Common myeloid progenitor, CD34-positive (primary cell): ENCODE measurements at regions not wholly inside any gene's neighbourhood (a gene's known extent, or its start where the extent isn't known, plus 50 kb on each side); places are given as distances from the start of the nearest gene placed in this dataset.

Source experiments
- CTCF ChIA-PET: fragments of 350-600 bp; sonication (Branson Sonifier 250); formaldehyde crosslinking; loops from one replicate; lab custom pipeline; 2021; ENCODE audit warnings: antibody characterized with exemption; lab: Charles Lee
- POLR2A ChIA-PET: fragments of 350-600 bp; sonication (Branson Sonifier 250); formaldehyde crosslinking; loops from one replicate; lab custom pipeline; 2021; ENCODE audit warnings: antibody characterized with exemption; lab: Charles Lee
- DNase-seq, 3 donors: peaks; one replicate each; pipeline versions ENCODE4 v3.0.0 to v3.0.0-alpha.2; 2013
- H3K27ac ChIP-seq, 2 experiments: 1 replicate in 1 of 2; 2 replicates in 1 of 2; pipeline ENCODE4 v1.7.0; 2013; ENCODE audit warnings: inconsistent platforms in 2 of 2, low read length in 2 of 2, mild to moderate bottlenecking in 2 of 2, low read depth in 1 of 2, moderate library complexity in 1 of 2; ENCODE audit not compliant: severe bottlenecking in 2 of 2, insufficient read depth in 1 of 2, poor library complexity in 1 of 2
- H3K27me3 ChIP-seq, 5 experiments: replicated peaks in 2 of 5; 1 replicate in 3 of 5; 2 replicates in 2 of 5; pipeline versions ENCODE4 v1.6.1 to v1.7.0; 2013; ENCODE audit warnings: low read length in 4 of 5, mild to moderate bottlenecking in 2 of 5, moderate library complexity in 2 of 5, inconsistent platforms in 1 of 5; ENCODE audit not compliant: insufficient read depth in 5 of 5, control insufficient read depth in 4 of 5
- H3K36me3 ChIP-seq, 4 experiments: 1 replicate in 2 of 4; 2 replicates in 2 of 4; pipeline versions ENCODE4 v1.6.1 to v1.7.0; 2013; ENCODE audit warnings: low read length in 3 of 4, control low read depth in 1 of 4, mild to moderate bottlenecking in 1 of 4; ENCODE audit not compliant: control insufficient read depth in 4 of 4, insufficient read depth in 4 of 4
- H3K4me1 ChIP-seq, 4 experiments: 1 replicate in 3 of 4; 2 replicates in 1 of 4; pipeline versions ENCODE4 v1.6.1 to v1.7.1; 2013; ENCODE audit warnings: low read length in 3 of 4, mild to moderate bottlenecking in 3 of 4, control low read depth in 1 of 4, inconsistent platforms in 1 of 4, moderate library complexity in 1 of 4; ENCODE audit not compliant: control insufficient read depth in 4 of 4, insufficient read depth in 4 of 4; ENCODE audit errors: control extremely low read depth in 1 of 4
- H3K4me3 ChIP-seq, 7 experiments: 1 replicate in 4 of 7; 2 replicates in 3 of 7; pipeline versions ENCODE4 v1.5.1 to v1.7.0; 2013; ENCODE audit warnings: mild to moderate bottlenecking in 7 of 7, low read length in 6 of 7, moderate library complexity in 6 of 7, inconsistent platforms in 2 of 7, low read depth in 2 of 7, control low read depth in 1 of 7; ENCODE audit not compliant: insufficient read depth in 4 of 7, control insufficient read depth in 1 of 7; ENCODE audit errors: extremely low read depth in 1 of 7
- H3K9me3 ChIP-seq, 5 experiments: 1 replicate in 4 of 5; 2 replicates in 1 of 5; pipeline versions ENCODE4 v1.6.1 to v1.7.1; 2013; ENCODE audit warnings: low read length in 4 of 5, mild to moderate bottlenecking in 2 of 5, inconsistent platforms in 1 of 5, low read depth in 1 of 5, moderate library complexity in 1 of 5; ENCODE audit not compliant: control insufficient read depth in 4 of 5, insufficient read depth in 2 of 5; ENCODE audit errors: control extremely low read depth in 1 of 5
- WGBS: methylation state at CpG from one replicate; pipeline ENCODE4 v1.1.5; 2013; ENCODE audit not compliant: insufficient coverage; 5-methylcytosine and 5-hydroxymethylcytosine counted together

DNA sequence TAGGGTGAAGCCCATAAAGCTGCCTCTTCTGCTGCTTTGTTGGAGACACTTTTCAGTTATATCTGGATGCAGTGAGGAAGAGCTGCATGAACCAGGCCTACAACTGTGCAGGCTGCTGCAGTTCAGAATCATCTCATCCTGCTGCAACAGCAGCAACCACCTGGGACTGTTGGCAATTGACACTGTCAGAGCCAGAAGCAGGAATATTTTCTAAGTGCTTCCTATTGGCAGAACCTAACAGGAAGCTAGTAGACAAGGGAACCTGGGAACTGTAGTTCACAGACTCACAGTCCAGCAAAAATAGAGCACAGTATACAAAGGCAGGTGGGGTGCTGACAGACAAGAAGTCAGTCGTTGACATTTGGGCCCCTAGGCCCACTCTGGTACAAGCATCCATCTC, 452.9 kb upstream of the SPRED2 start:
- H3K4me3 ChIP-seq = no peak overlapping the region
- CTCF ChIA-PET = no interaction called here

DNA sequence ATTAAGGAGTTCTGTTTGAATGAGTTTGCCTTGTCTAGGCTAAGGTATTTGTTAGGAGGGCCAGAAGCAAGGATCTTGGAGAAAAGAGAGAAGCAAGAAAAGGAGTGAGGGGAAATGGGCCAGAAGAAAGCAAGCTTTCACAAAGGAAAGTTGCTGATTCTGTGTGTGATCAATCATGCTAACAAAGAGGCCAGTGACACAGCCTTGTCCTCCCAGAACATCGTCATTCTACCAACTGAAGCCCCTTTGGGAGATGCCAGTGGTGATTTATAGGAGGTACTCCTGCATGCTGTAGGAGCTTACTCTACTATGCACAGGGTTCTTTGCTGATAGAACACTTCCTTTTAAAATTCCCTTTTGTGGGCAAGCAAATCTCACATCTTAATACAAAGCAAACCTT, 449.2 kb upstream of the SPRED2 start:
- POLR2A ChIA-PET = no interaction called here
- H3K36me3 ChIP-seq = no peaks in the 10 kb centered on the region
- no peaks in the 10 kb centered on the region for H3K4me1 ChIP-seq
- WGBS = 100% methylated on average over 1 of the region's 1 CpG
- peaks cover 0 to 3% (median 0%) of the 10 kb centered on the region in 5 experiments for H3K9me3 ChIP-seq
- H3K27me3 ChIP-seq = no peaks in the 10 kb centered on the region
- no peak overlapping the region for H3K4me3 ChIP-seq
- H3K27ac ChIP-seq = no peak overlapping the region
- CTCF ChIA-PET = no interaction called here
- no peak for DNase-seq

More for the DNA sequence above, 452.9 kb upstream of the SPRED2 start:
- POLR2A ChIA-PET = no interaction called here
- H3K9me3 ChIP-seq = peaks cover 0 to 7% (median 0%) of the 10 kb centered on the region in 5 experiments
- WGBS = 88% methylated on average over 1 of the region's 1 CpG
- H3K4me1 ChIP-seq = no peaks in the 10 kb centered on the region
- DNase-seq = no peak
- H3K36me3 ChIP-seq = no peaks in the 10 kb centered on the region
- no peak overlapping the region for H3K27ac ChIP-seq
- no peaks in the 10 kb centered on the region for H3K27me3 ChIP-seq

DNA sequence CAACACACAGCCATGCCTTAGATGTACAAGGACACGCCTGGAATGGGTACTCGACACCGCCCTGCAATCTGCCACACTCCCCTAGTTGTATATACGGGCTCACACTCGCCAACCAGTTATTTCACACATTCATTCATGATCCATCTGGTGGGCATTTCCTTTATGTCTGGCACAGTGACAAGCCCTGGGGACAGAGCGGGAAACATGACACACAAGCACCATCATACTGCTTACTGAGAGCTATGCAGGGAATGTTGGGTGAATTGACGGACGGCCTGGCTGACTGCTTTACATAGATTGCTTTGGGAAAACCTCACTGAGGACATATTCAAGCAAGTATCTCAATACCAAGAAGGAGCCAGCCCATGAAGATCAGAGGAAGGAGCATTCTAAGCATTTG, 448.0 kb upstream of the SPRED2 start:
- Histone ChIP-seq H3K4me3 (no peak overlapping the region), H3K27ac (no peak overlapping the region), H3K4me1 (no peaks in the 10 kb centered on the region), H3K36me3 (no peaks in the 10 kb centered on the region), H3K27me3 (no peaks in the 10 kb centered on the region), H3K9me3 (peaks cover 0 to 3% (median 0%) of the 10 kb centered on the region in 5 experiments)
- ChIA-PET POLR2A (no interaction called here), CTCF (no interaction called here)
- 100% methylated on average over 3 of the region's 8 CpGs for WGBS
- no peak for DNase-seq

DNA sequence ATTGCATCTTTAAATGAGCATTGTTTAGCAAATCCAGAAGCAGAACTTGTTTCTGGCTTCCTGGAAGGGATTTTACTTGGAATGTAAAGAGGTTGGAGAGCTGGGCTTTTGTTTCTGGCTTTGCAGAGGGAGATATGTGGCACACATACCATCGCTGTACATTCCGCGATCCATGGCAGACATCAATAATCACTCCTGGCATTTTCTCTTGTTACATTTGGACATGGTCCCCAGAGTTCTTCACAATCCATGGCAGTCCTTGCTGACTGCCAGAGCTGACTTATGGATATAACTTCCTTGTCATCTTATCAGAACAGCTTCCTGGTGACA, 445.6 kb upstream of the SPRED2 start:
- WGBS = 100% methylated on average over 1 of the region's 3 CpGs
- ChIA-PET CTCF (no interaction called here), POLR2A (no interaction called here)
- Histone ChIP-seq H3K9me3 (peaks cover 0 to 3% (median 0%) of the 10 kb centered on the region in 5 experiments), H3K4me3 (no peak overlapping the region), H3K4me1 (no peaks in the 10 kb centered on the region), H3K27ac (no peak overlapping the region), H3K27me3 (no peaks in the 10 kb centered on the region), H3K36me3 (no peaks in the 10 kb centered on the region)
- no peak for DNase-seq

DNA sequence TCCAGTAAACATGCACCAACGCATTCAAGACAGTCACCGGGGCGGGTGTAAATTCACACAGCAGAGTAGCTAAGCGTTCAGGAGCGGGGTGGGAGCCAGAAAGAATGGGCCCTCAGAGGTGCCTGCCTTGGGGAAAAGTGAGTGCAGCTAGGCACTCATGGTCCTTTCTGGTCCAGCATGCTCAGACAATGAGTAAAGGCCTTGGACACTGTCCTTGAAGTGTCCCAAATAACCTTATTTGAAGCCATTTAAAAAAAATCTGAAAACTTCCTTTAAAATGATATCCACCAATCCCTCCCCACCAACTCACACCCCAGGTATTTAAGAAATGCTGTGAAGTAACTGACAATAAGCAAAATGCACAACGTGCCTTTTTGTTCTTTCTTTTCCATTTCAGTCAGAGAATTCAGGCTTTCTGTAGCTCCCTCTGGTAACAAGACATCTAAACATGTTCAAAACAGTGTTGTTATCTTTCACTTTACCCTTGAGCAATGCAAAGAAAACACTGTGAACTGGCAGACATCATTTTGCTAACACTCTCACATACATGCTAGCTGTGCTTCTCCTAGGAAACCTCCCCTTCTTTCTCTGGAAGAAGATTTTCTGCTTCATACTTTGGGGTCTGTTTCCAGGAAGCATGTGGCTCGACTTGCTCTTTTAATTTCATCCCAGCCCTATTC, 445.1 kb upstream of the SPRED2 start:
- Histone ChIP-seq H3K9me3 (peaks cover 0 to 3% (median 0%) of the 10 kb centered on the region in 5 experiments), H3K4me1 (no peaks in the 10 kb centered on the region), H3K36me3 (no peaks in the 10 kb centered on the region), H3K27ac (no peak overlapping the region), H3K4me3 (no peak overlapping the region), H3K27me3 (no peaks in the 10 kb centered on the region)
- CTCF ChIA-PET = no interaction called here
- POLR2A ChIA-PET = no interaction called here
- DNase-seq = no peak
- WGBS = 89% methylated on average over 2 of the region's 7 CpGs

DNA sequence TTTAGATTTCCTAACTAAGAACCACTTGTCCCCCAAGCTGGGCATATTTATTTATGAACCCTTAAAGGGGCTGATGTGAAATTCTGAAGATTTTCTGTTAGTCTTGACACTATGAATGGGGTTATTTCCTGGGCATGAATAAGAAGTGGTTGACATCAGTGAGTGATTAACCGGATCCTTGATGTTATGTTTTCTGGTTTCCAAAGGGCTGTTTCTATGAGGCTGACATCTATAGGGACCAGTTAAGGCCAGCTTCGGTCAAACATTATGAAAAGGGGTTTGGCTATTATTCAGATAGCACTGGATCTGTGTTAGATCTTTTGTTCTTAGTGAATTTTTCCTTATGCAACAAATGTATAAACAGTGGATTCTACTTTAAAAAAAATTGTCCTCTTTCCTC, 443.7 kb upstream of the SPRED2 start:
- ChIA-PET POLR2A (no interaction called here), CTCF (no interaction called here)
- no peak overlapping the region for H3K4me3 ChIP-seq
- peaks cover 0 to 3% (median 0%) of the 10 kb centered on the region in 5 experiments for H3K9me3 ChIP-seq
- H3K4me1 ChIP-seq = no peaks in the 10 kb centered on the region
- no peaks in the 10 kb centered on the region for H3K36me3 ChIP-seq
- WGBS = 100% methylated on average over 1 of the region's 2 CpGs
- H3K27ac ChIP-seq = no peak overlapping the region
- H3K27me3 ChIP-seq = no peaks in the 10 kb centered on the region
- DNase-seq = no peak

DNA sequence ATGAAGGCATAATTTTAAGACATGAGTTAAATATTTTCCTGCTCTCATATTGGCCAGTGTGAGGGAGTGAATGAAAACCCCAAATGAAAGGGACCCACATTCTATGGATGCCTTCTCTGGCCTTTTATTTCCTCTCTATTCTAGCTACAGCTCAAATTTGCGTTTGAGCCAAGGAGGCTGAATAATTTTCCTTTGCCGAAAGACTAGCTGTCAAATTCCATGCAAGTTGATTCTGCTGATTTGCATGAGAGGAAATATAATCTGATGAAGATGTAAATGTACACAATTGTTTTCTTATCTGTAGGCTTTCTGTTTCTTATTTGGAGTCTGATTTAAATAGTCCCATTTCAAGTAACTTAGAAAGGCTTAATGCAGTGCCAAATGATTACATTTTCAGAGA, 438.4 kb upstream of the SPRED2 start:
- Histone ChIP-seq H3K27me3 (peaks cover 0 to 3% (median 0%) of the 10 kb centered on the region in 5 experiments), H3K4me3 (no peak overlapping the region), H3K36me3 (no peaks in the 10 kb centered on the region), H3K9me3 (no peaks in the 10 kb centered on the region), H3K4me1 (no peaks in the 10 kb centered on the region), H3K27ac (no peak overlapping the region)
- DNase-seq = no peak
- WGBS = 100% methylated on average over 1 of the region's 2 CpGs
- POLR2A ChIA-PET = no interaction called here
- CTCF ChIA-PET = no interaction called here
